ENCODE measurements at regions not wholly inside any gene's neighbourhood (a gene's known extent, or its start where the extent isn't known, plus 50 kb on each side); places are given as distances from the start of the nearest gene placed in this dataset.

GRCh38 chr7:34237493-34237849, 332.1 kb downstream of the BMPER start:
- no peak for TF ChIP-seq MAFK (IDR thresholded peaks at IDR 0.05; ENCODE audit: low read depth, low read length)
- TF ChIP-seq CTCF (conservative IDR thresholded peaks at IDR 0.05; ENCODE audit: low read depth, low read length) = no peak
- TF ChIP-seq RAD21 (IDR thresholded peaks at IDR 0.05; ENCODE audit: low read length) = no peak
- TF ChIP-seq FOS (IDR thresholded peaks at IDR 0.05; ENCODE audit: low read depth, low read length) = no peak
- TF ChIP-seq ELK1 (IDR thresholded peaks at IDR 0.05; ENCODE audit: borderline replicate concordance, low read depth, low read length) = no peak
- no peak for TF ChIP-seq POLR2A (IDR thresholded peaks at IDR 0.05; ENCODE audit: low read depth, low read length)
- TF ChIP-seq CHD1 (IDR thresholded peaks at IDR 0.05; ENCODE audit: low read depth, low read length) = no peak
- TF ChIP-seq SMC3 (IDR thresholded peaks at IDR 0.05; ENCODE audit: low read depth, low read length) = no peak
- TF ChIP-seq BHLHE40 (IDR thresholded peaks at IDR 0.05; ENCODE audit: low read depth, low read length) = no peak
- no peak for TF ChIP-seq USF2 (IDR thresholded peaks at IDR 0.05; ENCODE audit: low read depth, low read length)
- TF ChIP-seq RCOR1 (IDR thresholded peaks at IDR 0.05; ENCODE audit: insufficient replicate concordance, low read length) = no peak

Data from IMR-90 (cell line).